Spleen (tissue), 11 donors: ENCODE measurements at regions not wholly inside any gene's neighbourhood (a gene's known extent, or its start where the extent isn't known, plus 50 kb on each side); places are given as distances from the start of the nearest gene placed in this dataset.

ENCODE experiments used
- DNase-seq: peaks from one replicate; pipeline ENCODE4 v3.0.0-alpha.2; 2020
- H3K27ac ChIP-seq, 8 donors: fragments of 200-600 bp; sonication (generic) in 7 of 8; 1 replicate in 4 of 8; 2 replicates in 4 of 8; pipeline versions ENCODE4 v1.5.0 to v1.8.0; 2016 to 2021; ENCODE audit warnings: inconsistent platforms in 4 of 8, mild to moderate bottlenecking in 4 of 8, moderate library complexity in 1 of 8
- H3K27me3 ChIP-seq, 7 donors: fragments of 200-600 bp; sonication (generic) in 6 of 7; replicated peaks in 1 of 7; 1 replicate in 4 of 7; 2 replicates in 3 of 7; pipeline versions ENCODE4 v1.5.0 to v1.8.0; 2016 to 2021; ENCODE audit warnings: inconsistent platforms in 3 of 7, mild to moderate bottlenecking in 1 of 7
- H3K36me3 ChIP-seq, 6 donors: fragments of 200-600 bp; sonication (generic) in 5 of 6; 1 replicate in 4 of 6; 2 replicates in 2 of 6; pipeline versions ENCODE4 v1.5.0 to v1.8.0; 2016 to 2021; ENCODE audit warnings: inconsistent platforms in 2 of 6
- H3K4me1 ChIP-seq, 6 donors: fragments of 200-600 bp; sonication (generic) in 5 of 6; 1 replicate in 3 of 6; 2 replicates in 3 of 6; pipeline versions ENCODE4 v1.5.0 to v1.8.0; 2016 to 2021; ENCODE audit warnings: inconsistent platforms in 3 of 6
- H3K4me3 ChIP-seq, 8 donors: fragments of 200-600 bp; sonication (generic) in 7 of 8; 1 replicate in 4 of 8; 2 replicates in 4 of 8; pipeline versions ENCODE4 v1.5.0 to v1.8.0; 2016 to 2021; ENCODE audit warnings: inconsistent platforms in 4 of 8, mild to moderate bottlenecking in 4 of 8, moderate library complexity in 2 of 8
- H3K9me3 ChIP-seq, 8 donors: fragments of 200-600 bp; sonication (generic) in 7 of 8; 1 replicate in 4 of 8; 2 replicates in 4 of 8; pipeline versions ENCODE4 v1.5.0 to v1.8.0; 2016 to 2021; ENCODE audit warnings: inconsistent platforms in 4 of 8
- POLR2A ChIP-seq, 3 donors: fragments of 450-650 bp; IDR thresholded peaks; one replicate each; pipeline ENCODE4 v1.5.1; 2017; ENCODE audit warnings: antibody characterized with exemption in 3 of 3, mild to moderate bottlenecking in 1 of 3
- POLR2AphosphoS5 ChIP-seq, 3 donors: sonication (generic); formaldehyde crosslinking; IDR thresholded peaks; one replicate each; pipeline ENCODE4 v1.5.1; 2017; ENCODE audit warnings: antibody characterized with exemption in 3 of 3
- WGBS, 5 donors: extraction: QIAGEN DNeasy Blood & Tissue Kit in 3 of 5; methylation state at CpG; one replicate each; pipeline versions ENCODE4 v1.1.5 to v1.1.7; 2013 to 2018; 5-methylcytosine and 5-hydroxymethylcytosine counted together
- intact Hi-C: fragments of 100-400 bp; cut with DNase I; formaldehyde crosslinking; loops from one replicate; pipeline ENCODE4 v1.15.0; 2023; ENCODE audit warnings: low total_unique reads
- TF ChIP-seq, protein P1 (sequence below), 11 experiments: fragments of 200-600 bp in 7 of 11; fragments of 450-650 bp in 4 of 11; sonication (generic) in 4 of 11; IDR thresholded peaks in 8 of 11; conservative IDR thresholded peaks in 3 of 11; 1 replicate in 7 of 11; 2 replicates in 4 of 11; pipeline versions ENCODE4 v1.4.0 to v1.8.0; 2016 to 2021; ENCODE audit warnings: antibody characterized with exemption in 11 of 11, inconsistent platforms in 4 of 11, mild to moderate bottlenecking in 1 of 11
- donor health status: healthy with polysubstance abuse.
- donor health status: DM: no; HTN: no; CAD: no; lungs with moderate emphysema.
- donor health status: DM: no; HTN: no; CAD: no.
- donor health status: Bipolar disorder and iron deficiency.
- donor health status: healthy.
- donor health status: DM: no; HTN: no; CAD: no.
- donor health status: DM: yes; HTN: yes; CAD: no.

DNA sequence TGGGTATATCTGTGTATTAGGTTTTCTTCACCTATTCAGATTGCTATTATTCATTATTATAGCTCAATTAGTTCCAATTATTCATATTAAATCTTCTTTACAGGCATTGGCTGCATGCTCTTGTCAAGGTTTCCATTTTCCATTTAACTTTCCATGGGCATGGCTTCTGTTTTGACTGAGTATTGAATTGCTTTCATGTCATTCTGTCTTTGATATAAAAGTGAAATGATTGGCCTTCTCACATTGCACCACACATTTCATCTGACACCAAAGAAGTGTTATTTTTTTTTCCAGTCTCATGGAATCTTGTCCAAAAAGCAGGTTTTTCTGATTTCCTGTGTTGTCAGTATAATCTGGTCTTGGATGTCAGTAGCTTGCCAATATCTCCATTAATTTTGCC, 1244.3 kb downstream of the RAPGEF2 start:
- no peak overlapping the region for H3K4me3 ChIP-seq
- H3K9me3 ChIP-seq = peaks cover 0 to 6% (median 0%) of the 10 kb centered on the region in 8 donors
- no peak for DNase-seq
- intact Hi-C loops = no loop called here
- TF ChIP-seq POLR2A (IDR thresholded peaks at IDR 0.05) (no peak), POLR2AphosphoS5 (IDR thresholded peaks at IDR 0.05) (no peak)
- TF ChIP-seq, protein P1, sequence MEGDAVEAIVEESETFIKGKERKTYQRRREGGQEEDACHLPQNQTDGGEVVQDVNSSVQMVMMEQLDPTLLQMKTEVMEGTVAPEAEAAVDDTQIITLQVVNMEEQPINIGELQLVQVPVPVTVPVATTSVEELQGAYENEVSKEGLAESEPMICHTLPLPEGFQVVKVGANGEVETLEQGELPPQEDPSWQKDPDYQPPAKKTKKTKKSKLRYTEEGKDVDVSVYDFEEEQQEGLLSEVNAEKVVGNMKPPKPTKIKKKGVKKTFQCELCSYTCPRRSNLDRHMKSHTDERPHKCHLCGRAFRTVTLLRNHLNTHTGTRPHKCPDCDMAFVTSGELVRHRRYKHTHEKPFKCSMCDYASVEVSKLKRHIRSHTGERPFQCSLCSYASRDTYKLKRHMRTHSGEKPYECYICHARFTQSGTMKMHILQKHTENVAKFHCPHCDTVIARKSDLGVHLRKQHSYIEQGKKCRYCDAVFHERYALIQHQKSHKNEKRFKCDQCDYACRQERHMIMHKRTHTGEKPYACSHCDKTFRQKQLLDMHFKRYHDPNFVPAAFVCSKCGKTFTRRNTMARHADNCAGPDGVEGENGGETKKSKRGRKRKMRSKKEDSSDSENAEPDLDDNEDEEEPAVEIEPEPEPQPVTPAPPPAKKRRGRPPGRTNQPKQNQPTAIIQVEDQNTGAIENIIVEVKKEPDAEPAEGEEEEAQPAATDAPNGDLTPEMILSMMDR (IDR thresholded peaks at IDR 0.05 in 8 of 11, conservative IDR thresholded peaks at IDR 0.05 in 3 of 11) = no peak
- H3K36me3 ChIP-seq = no peaks in the 10 kb centered on the region
- H3K27ac ChIP-seq = no peak overlapping the region
- no peaks in the 10 kb centered on the region for H3K4me1 ChIP-seq
- no peaks in the 10 kb centered on the region for H3K27me3 ChIP-seq

DNA sequence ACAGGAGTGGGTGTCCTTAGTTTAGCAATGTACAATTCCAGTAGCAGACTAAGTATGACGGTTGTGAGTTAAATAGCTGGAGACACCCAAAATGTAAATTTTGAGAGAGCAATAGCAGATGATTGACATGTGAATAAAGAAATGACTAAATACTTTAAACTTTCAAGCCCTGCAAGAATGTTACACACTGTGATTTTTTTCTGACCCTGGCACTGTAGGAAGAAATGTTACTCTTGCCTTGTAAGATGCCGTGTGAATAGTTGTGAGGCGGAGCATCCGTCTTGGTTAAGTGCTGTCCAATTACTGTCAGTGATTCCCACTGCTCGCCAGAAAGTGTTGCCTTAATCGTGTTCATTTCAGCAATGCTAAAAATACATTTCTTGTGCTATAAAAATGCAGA, 1248.1 kb downstream of the RAPGEF2 start:
- no peak for DNase-seq
- intact Hi-C loops = no loop called here
- Histone ChIP-seq H3K4me3 (no peak overlapping the region), H3K9me3 (no peaks in the 10 kb centered on the region), H3K27ac (no peak overlapping the region), H3K4me1 (no peaks in the 10 kb centered on the region), H3K36me3 (no peaks in the 10 kb centered on the region), H3K27me3 (no peaks in the 10 kb centered on the region)
- WGBS, 5 donors = 81 to 88% (median 83%) methylated on average over 6 of the region's 6 CpGs
- no peak for TF ChIP-seq POLR2A (IDR thresholded peaks at IDR 0.05)
- TF ChIP-seq POLR2AphosphoS5 (IDR thresholded peaks at IDR 0.05) = no peak
- TF ChIP-seq, protein P1 (IDR thresholded peaks at IDR 0.05 in 8 of 11, conservative IDR thresholded peaks at IDR 0.05 in 3 of 11) = no peak

GRCh38 chr4:160352637-160353036, 1249.8 kb downstream of the RAPGEF2 start:
- DNase-seq = no peak
- WGBS, 5 donors = 72 to 82% (median 73%) methylated on average over 2 of the region's 2 CpGs
- intact Hi-C loops = no loop called here
- H3K4me1 ChIP-seq = no peaks in the 10 kb centered on the region
- TF ChIP-seq, protein P1 (IDR thresholded peaks at IDR 0.05 in 8 of 11, conservative IDR thresholded peaks at IDR 0.05 in 3 of 11) = no peak
- TF ChIP-seq POLR2A (IDR thresholded peaks at IDR 0.05) (no peak), POLR2AphosphoS5 (IDR thresholded peaks at IDR 0.05) (no peak)
- no peak overlapping the region for H3K27ac ChIP-seq
- no peaks in the 10 kb centered on the region for H3K36me3 ChIP-seq
- no peak overlapping the region for H3K4me3 ChIP-seq
- H3K27me3 ChIP-seq = no peaks in the 10 kb centered on the region
- no peaks in the 10 kb centered on the region for H3K9me3 ChIP-seq

GRCh38 chr4:160353548-160353947, 1250.7 kb downstream of the RAPGEF2 start:
- 73 to 83% (median 78%) methylated on average over 5 of the region's 5 CpGs for WGBS, 5 donors
- Histone ChIP-seq H3K4me1 (no peaks in the 10 kb centered on the region), H3K36me3 (no peaks in the 10 kb centered on the region), H3K27me3 (no peaks in the 10 kb centered on the region), H3K4me3 (no peak overlapping the region), H3K9me3 (no peaks in the 10 kb centered on the region), H3K27ac (no peak overlapping the region)
- TF ChIP-seq POLR2AphosphoS5 (IDR thresholded peaks at IDR 0.05) (no peak), POLR2A (IDR thresholded peaks at IDR 0.05) (no peak)
- TF ChIP-seq, protein P1 (IDR thresholded peaks at IDR 0.05 in 8 of 11, conservative IDR thresholded peaks at IDR 0.05 in 3 of 11) = no peak
- intact Hi-C loops = no loop called here
- DNase-seq = no peak
